ENCODE measurements at regions not wholly inside any gene's neighbourhood (a gene's known extent, or its start where the extent isn't known, plus 50 kb on each side); places are given as distances from the start of the nearest gene placed in this dataset.

- H3K9me3 Mint-ChIP-seq, result peaks cover 0 to 7% (median 3%) of the 10 kb centered on the region in 7 donors
- no peaks in the 10 kb centered on the region for H3K27me3 ChIP-seq (ENCODE audit: control insufficient read depth in 2 of 2, insufficient read depth in 2 of 2, low read length in 2 of 2)
These were observed 64.3 kb upstream of the FGFR2 start for GRCh38 chr10:121662531-121662930.

GRCh38 chr10:121661451-121661851, 63.2 kb upstream of the FGFR2 start:
- no peak overlapping the region for H3K4me2 ChIP-seq (replicated peaks; ENCODE audit: extremely low read depth, low read length, poor library complexity, severe bottlenecking)
- no peak for TF ChIP-seq CTCF (IDR thresholded peaks at IDR 0.05)

More at GRCh38 chr10:121662531-121662930, 64.3 kb upstream of the FGFR2 start:
- no peak for TF ChIP-seq CTCF (IDR thresholded peaks at IDR 0.05)
- no peaks in the 10 kb centered on the region for H3K4me1 ChIP-seq (ENCODE audit: control insufficient read depth in 1 of 2, insufficient read depth in 2 of 2, low read length in 2 of 2)
- H3K4me3 Mint-ChIP-seq, result no peak overlapping the region
- H2AFZ ChIP-seq (ENCODE audit: insufficient read depth, low read depth, low read length, poor library complexity, severe bottlenecking), result no peak overlapping the region
- H3K27me3 Mint-ChIP-seq (ENCODE audit: low read depth in 3 of 3), result peaks cover 7 to 8% (median 7%) of the 10 kb centered on the region in 3 donors
- H3K9me3 ChIP-seq (replicated peaks in 1 of 2; ENCODE audit: control insufficient read depth in 1 of 2, insufficient read depth in 1 of 2, low read length in 2 of 2), result peaks cover 0 to 4% of the 10 kb centered on the region in 2 donors
- intact Hi-C loops (cut with micrococcal nuclease), result no loop called here
- no peaks in the 10 kb centered on the region for H3K4me1 Mint-ChIP-seq
- no peaks in the 10 kb centered on the region for H3K79me2 ChIP-seq (ENCODE audit: insufficient read depth, low read length)
- no peak overlapping the region for H3K9ac ChIP-seq (ENCODE audit: insufficient read depth, low read length, poor library complexity, severe bottlenecking)
- H3K27ac Mint-ChIP-seq, result no peak overlapping the region
- no peak for DNase-seq
- H3K4me3 ChIP-seq (replicated peaks in 1 of 3; ENCODE audit: low read depth in 2 of 3, low read length in 3 of 3), result no peak overlapping the region
- H3K4me2 ChIP-seq (replicated peaks; ENCODE audit: extremely low read depth, low read length, poor library complexity, severe bottlenecking), result no peak overlapping the region
- H3K36me3 ChIP-seq (replicated peaks in 1 of 2; ENCODE audit: control insufficient read depth in 1 of 2, insufficient read depth in 2 of 2, low read length in 2 of 2), result no peaks in the 10 kb centered on the region
- no peak overlapping the region for H3K27ac ChIP-seq (ENCODE audit: low read depth in 1 of 2, low read length in 2 of 2)
- WGBS (ENCODE audit: insufficient coverage), result 90% methylated on average over 11 of the region's 13 CpGs
- H3K36me3 Mint-ChIP-seq, result no peaks in the 10 kb centered on the region
- no peaks in the 10 kb centered on the region for H4K20me1 ChIP-seq (ENCODE audit: insufficient read depth, low read length)

More at GRCh38 chr10:121661451-121661851, 63.2 kb upstream of the FGFR2 start:
- H3K27me3 ChIP-seq (ENCODE audit: control insufficient read depth in 2 of 2, insufficient read depth in 2 of 2, low read length in 2 of 2), result no peaks in the 10 kb centered on the region
- peaks cover 0 to 4% of the 10 kb centered on the region in 2 donors for H3K9me3 ChIP-seq (replicated peaks in 1 of 2; ENCODE audit: control insufficient read depth in 1 of 2, insufficient read depth in 1 of 2, low read length in 2 of 2)
- H3K9me3 Mint-ChIP-seq, result peaks cover 0 to 10% (median 3%) of the 10 kb centered on the region in 7 donors
- peaks cover 3 to 6% (median 6%) of the 10 kb centered on the region in 3 donors for H3K27me3 Mint-ChIP-seq (ENCODE audit: low read depth in 3 of 3)
- H3K4me1 Mint-ChIP-seq, result no peaks in the 10 kb centered on the region
- 92% methylated on average over 14 of the region's 14 CpGs for WGBS (ENCODE audit: insufficient coverage)
- no peaks in the 10 kb centered on the region for H3K79me2 ChIP-seq (ENCODE audit: insufficient read depth, low read length)
- DNase-seq, result no peak
- H3K36me3 ChIP-seq (replicated peaks in 1 of 2; ENCODE audit: control insufficient read depth in 1 of 2, insufficient read depth in 2 of 2, low read length in 2 of 2), result no peaks in the 10 kb centered on the region
- H3K9ac ChIP-seq (ENCODE audit: insufficient read depth, low read length, poor library complexity, severe bottlenecking), result no peak overlapping the region
- no peaks in the 10 kb centered on the region for H4K20me1 ChIP-seq (ENCODE audit: insufficient read depth, low read length)
- H3K4me3 Mint-ChIP-seq, result no peak overlapping the region
- no peaks in the 10 kb centered on the region for H3K36me3 Mint-ChIP-seq
- no peak overlapping the region for H3K27ac Mint-ChIP-seq
- no peak overlapping the region for H3K27ac ChIP-seq (ENCODE audit: low read depth in 1 of 2, low read length in 2 of 2)
- no peaks in the 10 kb centered on the region for H3K4me1 ChIP-seq (ENCODE audit: control insufficient read depth in 1 of 2, insufficient read depth in 2 of 2, low read length in 2 of 2)
- H2AFZ ChIP-seq (ENCODE audit: insufficient read depth, low read depth, low read length, poor library complexity, severe bottlenecking), result no peak overlapping the region
- H3K4me3 ChIP-seq (replicated peaks in 1 of 3; ENCODE audit: low read depth in 2 of 3, low read length in 3 of 3), result no peak overlapping the region
- intact Hi-C loops (cut with micrococcal nuclease), result no loop called here

All from CD14-positive monocyte (primary cell).